Nephron (organoid): ENCODE measurements at regions not wholly inside any gene's neighbourhood (a gene's known extent, or its start where the extent isn't known, plus 50 kb on each side); places are given as distances from the start of the nearest gene placed in this dataset.

Experiments
- H3K27ac Mint-ChIP-seq, 3 experiments: 2 replicates each; pipeline ENCODE4 v1.8.0; 2020; ENCODE audit warnings: mixed read lengths in 3 of 3, mild to moderate bottlenecking in 2 of 3, moderate library complexity in 1 of 3
- H3K27me3 Mint-ChIP-seq: 2 replicates; pipeline ENCODE4 v1.8.0; 2021; ENCODE audit warnings: low read depth, mild to moderate bottlenecking, moderate library complexity, mixed read lengths
- H3K36me3 Mint-ChIP-seq: 2 replicates; pipeline ENCODE4 v1.8.0; 2020; ENCODE audit warnings: low read depth, mixed read lengths
- H3K4me1 Mint-ChIP-seq: 2 replicates; pipeline ENCODE4 v1.8.0; 2020; ENCODE audit warnings: mixed read lengths
- H3K4me3 Mint-ChIP-seq, 3 experiments: 2 replicates each; pipeline ENCODE4 v1.8.0; 2020; ENCODE audit warnings: mild to moderate bottlenecking in 3 of 3, mixed read lengths in 3 of 3, moderate library complexity in 2 of 3
- H3K9me3 Mint-ChIP-seq: 2 replicates; pipeline ENCODE4 v1.8.0; 2020; ENCODE audit warnings: mixed read lengths
- CTCF ChIP-seq, 3 experiments: fragments of 200-600 bp; sonication (generic); IDR thresholded peaks; one replicate each; pipeline ENCODE4 v1.5.0; 2021; ENCODE audit warnings: antibody characterized with exemption in 3 of 3; ENCODE audit not compliant: unreplicated experiment in 3 of 3

GRCh38 chr9:134221273-134222017, 57.1 kb upstream of the RNU6ATAC start:
- Mint-ChIP-seq H3K9me3 (no peaks in the 10 kb centered on the region), H3K27ac (no peak overlapping the region), H3K4me3 (no peak overlapping the region), H3K4me1 (peaks cover 22% of the 10 kb centered on the region), H3K27me3 (peaks cover 47% of the 10 kb centered on the region), H3K36me3 (no peaks in the 10 kb centered on the region)
- no peak for TF ChIP-seq CTCF (IDR thresholded peaks at IDR 0.05; ENCODE audit: unreplicated experiment in 3 of 3)

- H3K27ac Mint-ChIP-seq: no peak overlapping the region
- no peak for TF ChIP-seq CTCF (IDR thresholded peaks at IDR 0.05; ENCODE audit: unreplicated experiment in 3 of 3)
- no peaks in the 10 kb centered on the region for H3K9me3 Mint-ChIP-seq
- no peak overlapping the region for H3K4me3 Mint-ChIP-seq
- peaks cover 25% of the 10 kb centered on the region for H3K4me1 Mint-ChIP-seq
- H3K36me3 Mint-ChIP-seq: no peaks in the 10 kb centered on the region
- peaks cover 50% of the 10 kb centered on the region for H3K27me3 Mint-ChIP-seq
Observed at GRCh38 chr9:134222018-134222573, 57.7 kb upstream of the RNU6ATAC start.

GRCh38 chr9:134223091-134223490, 58.7 kb upstream of the RNU6ATAC start:
- H3K4me3 Mint-ChIP-seq: no peak overlapping the region

GRCh38 chr9:134223591-134224122, 59.3 kb upstream of the RNU6ATAC start:
- no peak for TF ChIP-seq CTCF (IDR thresholded peaks at IDR 0.05; ENCODE audit: unreplicated experiment in 3 of 3)
- H3K27me3 Mint-ChIP-seq: peaks cover 57% of the 10 kb centered on the region
- H3K4me3 Mint-ChIP-seq: no peak overlapping the region
- H3K36me3 Mint-ChIP-seq: no peaks in the 10 kb centered on the region
- H3K9me3 Mint-ChIP-seq: no peaks in the 10 kb centered on the region
- peak overlapping the region; percentile 41 to 69 (median 61) for H3K27ac Mint-ChIP-seq
- peaks cover 33% of the 10 kb centered on the region for H3K4me1 Mint-ChIP-seq

More at GRCh38 chr9:134223091-134223490, 58.7 kb upstream of the RNU6ATAC start:
- Mint-ChIP-seq H3K27ac (peak overlapping the region; percentile 41 to 69 (median 53)), H3K9me3 (no peaks in the 10 kb centered on the region), H3K27me3 (peaks cover 55% of the 10 kb centered on the region), H3K36me3 (no peaks in the 10 kb centered on the region), H3K4me1 (peaks cover 29% of the 10 kb centered on the region)
- TF ChIP-seq CTCF (IDR thresholded peaks at IDR 0.05; ENCODE audit: unreplicated experiment in 3 of 3): no peak

- no peaks in the 10 kb centered on the region for H3K36me3 Mint-ChIP-seq
- peak overlapping the region; percentile 26 to 61 (median 41) for H3K27ac Mint-ChIP-seq
- no peak overlapping the region for H3K4me3 Mint-ChIP-seq
- no peak for TF ChIP-seq CTCF (IDR thresholded peaks at IDR 0.05; ENCODE audit: unreplicated experiment in 3 of 3)
- no peaks in the 10 kb centered on the region for H3K9me3 Mint-ChIP-seq
- H3K27me3 Mint-ChIP-seq: peaks cover 58% of the 10 kb centered on the region
- peaks cover 33% of the 10 kb centered on the region for H3K4me1 Mint-ChIP-seq
Observed at GRCh38 chr9:134224127-134224526, 59.8 kb upstream of the RNU6ATAC start.
